Retina (tissue), 1 donor: ENCODE measurements at regions not wholly inside any gene's neighbourhood (a gene's known extent, or its start where the extent isn't known, plus 50 kb on each side); places are given as distances from the start of the nearest gene placed in this dataset.

Source experiments
- DNase-seq: peaks from one replicate; pipeline ENCODE4 v3.0.0-alpha.2; 2016

DNA sequence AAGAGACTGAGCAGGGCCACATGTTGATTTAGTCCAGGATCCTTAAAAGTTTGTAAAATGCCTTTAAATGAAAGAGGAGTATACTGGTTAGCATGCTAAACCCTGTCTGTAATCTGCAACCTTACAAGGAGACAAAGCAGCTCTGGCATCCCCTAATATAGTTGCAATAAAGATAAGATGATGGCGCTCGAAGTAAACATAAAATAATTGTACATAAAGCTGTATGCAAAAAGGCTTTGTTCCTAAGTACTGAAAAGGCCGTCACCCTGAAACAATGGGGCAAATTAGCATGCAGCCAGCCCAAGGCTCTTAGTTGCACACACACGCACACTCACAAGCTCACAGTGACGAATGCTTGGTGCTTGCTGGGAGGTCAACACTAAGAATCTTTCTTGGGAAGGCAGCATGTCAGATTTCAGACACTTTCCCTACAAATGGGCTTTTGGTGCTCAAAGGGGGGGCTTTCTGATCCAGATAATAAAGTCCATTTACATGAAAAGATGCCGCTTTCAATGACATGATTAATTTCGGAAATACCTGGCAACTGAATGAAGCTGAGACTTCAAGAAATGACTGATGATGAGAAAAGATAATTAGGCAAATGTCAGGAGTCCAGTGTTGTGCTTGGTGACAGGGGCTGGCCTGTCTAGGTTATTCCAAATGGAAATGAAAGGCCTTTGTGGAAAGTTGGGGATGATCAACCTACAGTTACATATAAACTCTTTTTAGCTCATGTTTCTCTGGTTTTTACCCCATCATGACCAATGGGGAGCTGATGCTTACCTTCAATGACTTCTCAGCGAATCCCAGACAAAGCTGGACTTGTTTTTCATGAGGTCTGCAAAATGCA is 370.3 kb downstream of the MEIS1 start:
- DNase-seq = peak; percentile 40

DNA sequence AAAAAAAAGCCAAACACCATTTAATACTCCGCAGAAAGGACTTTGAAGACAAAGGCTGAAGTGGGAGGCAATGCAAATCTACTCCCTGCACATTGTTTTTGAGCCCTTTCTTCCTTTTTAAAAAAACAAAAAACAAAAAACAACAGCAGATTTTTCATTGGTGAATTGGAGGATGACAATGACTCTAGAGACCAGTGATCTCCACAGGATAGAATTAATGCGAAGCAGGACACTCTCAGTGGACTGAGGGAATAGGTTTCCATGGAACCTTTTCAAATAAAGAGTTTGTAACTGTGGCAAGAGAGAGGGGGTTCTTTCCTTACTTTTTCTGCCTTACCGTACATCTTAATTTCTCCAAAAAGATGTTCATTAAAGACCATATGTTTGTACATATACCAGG is 371.0 kb downstream of the MEIS1 start:
- no peak for DNase-seq

DNA sequence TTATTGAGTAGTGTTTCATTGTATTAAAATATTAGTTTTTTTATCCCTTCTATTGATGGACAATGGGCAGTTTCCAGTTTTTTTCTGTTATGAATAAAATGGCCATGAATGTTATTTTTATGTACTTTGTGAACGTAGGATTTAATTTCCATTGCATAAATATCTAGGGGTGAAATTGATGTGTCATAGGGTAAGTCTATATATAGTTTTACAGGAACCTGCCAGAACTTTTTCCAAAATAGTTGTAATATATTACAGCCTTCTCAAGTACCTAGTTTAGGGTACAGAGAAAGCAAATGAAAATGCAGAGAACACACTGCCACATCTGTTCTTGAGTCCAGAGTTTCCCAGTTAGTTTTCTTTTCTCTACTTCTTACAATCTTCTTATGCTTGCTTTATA is 378.6 kb downstream of the MEIS1 start:
- no peak for DNase-seq

DNA sequence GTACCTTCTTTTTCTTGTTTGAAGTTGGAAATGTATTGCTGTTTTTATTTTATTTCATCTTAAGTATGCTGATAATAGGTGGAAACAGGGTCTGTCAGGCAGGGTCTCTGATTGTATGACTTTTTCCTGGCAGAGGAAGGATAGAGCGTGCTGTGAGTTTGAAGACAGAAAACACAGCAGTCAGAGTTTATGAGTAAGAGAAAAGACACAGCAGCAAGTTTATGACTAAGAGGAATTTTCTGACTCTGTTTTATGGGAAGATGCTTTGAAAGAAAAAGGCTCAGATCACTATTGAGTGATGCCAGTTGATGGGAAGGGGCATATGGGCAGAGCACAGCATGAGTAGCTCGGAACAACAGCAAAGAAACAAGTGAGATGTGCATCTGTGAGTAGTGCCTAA is 379.1 kb downstream of the MEIS1 start:
- DNase-seq = no peak

DNA sequence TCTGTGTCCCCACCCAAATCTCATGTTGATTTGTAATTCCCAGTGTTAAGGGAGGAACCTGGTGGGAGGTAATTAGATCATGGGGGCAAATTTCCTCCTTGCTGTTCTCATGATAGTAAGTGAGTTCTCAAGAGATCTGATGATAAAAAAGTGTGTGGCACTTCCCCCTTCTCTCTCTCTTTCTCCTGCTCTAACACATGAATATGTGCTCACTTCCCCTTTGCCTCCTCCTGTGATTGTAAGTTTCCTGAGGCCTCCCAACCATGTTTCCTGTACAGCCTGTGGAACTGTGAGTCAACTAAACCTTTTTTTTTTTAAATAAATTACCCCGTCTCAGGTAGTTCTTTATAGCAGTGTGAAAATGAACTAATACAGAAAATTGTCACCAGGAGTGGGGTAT is 380.0 kb downstream of the MEIS1 start:
- DNase-seq = no peak

DNA sequence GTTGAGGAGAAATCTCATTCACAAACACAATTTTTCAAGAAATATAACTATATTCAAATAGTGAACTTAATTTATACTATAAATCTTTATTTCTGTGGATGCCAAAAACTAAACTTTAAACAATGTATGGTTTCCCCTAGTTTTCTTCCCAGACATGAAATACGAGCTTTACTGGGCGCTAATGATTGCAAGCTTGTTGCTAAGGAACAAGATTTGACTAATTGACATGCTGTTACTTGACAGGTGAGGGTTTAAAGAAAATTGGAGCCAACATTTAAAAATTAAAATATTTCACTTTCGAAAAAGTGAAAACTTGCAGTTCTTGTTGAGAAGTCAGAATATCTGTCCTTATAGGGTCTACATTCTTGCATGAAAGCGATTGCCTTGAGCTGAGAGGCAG is 381.0 kb downstream of the MEIS1 start:
- DNase-seq = no peak

DNA sequence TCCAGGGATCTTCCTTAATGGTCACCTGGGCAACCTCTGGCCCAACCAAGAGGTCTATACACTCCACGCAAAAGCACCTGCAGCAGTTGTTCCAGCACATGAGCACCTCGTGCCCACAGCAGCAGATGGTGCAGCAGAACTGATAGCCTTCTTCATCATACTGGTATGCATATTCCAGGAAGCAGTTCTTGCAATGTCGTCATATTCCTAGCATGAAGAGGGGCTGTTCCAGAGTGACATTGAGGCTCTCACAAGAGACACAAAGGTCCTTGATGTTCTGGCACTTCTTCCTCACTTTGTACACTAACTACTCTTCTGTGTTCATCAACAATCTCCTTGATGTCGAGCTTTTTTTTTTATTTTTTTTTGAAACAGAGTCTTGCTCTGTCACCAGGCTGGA is 386.2 kb downstream of the MEIS1 start:
- no peak for DNase-seq

DNA sequence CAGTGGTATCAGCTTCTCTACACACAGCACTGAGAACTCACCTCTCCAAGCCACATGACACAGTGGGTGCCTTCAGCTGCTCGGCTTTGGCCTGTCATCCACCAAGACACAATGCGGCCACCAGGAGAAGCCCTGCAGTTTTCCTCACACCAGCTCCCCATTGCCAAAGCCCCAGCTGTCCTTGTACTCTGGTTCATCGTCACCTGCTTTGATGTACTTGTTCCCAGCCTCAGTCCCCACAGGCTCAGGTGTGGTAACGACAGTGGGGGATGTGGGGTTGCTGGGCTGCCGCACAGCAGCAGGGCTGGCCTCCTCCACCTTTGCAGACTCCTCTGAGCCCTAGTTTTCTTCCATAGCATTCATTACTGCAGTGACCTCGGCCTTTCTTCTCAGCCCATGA is 387.3 kb downstream of the MEIS1 start:
- no peak for DNase-seq

DNA sequence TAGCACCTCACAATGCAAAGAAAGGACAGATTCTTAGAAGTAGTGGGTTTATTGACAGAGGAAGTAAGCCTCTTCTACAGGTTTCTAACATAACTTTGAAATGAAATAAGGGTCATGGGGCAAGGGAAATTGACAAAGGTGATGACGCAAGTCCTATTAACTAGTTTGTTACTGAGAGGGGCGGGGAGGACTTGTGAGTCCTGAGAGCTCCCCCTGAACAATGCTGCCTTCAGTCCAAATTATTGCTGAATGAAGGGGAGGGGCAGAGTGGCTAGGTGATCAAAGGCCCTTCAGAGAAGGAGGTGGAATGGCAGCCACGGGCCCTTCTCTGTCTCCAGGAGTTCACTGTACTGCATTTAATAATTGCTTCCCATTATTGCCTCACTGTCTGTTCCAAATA is 390.0 kb downstream of the MEIS1 start:
- no peak for DNase-seq

DNA sequence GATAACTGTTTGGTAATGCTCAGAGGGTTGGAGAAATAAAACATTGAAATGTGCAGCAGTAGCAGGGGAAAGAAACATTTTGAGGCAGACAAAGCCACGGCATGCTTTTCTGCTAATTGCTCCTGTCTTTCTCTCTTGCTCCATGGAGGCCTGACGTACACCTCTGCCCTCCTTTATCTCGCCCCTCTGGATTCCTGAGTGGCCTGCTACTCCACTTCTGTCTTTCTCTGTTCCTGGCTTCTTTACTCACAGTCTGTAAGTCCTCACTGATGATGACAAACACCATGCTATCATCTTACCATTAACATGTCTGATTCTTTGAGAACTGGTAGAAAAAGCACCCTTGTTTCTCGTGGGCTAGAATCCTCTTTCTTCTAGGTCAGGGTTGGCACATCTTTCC is 392.9 kb downstream of the MEIS1 start:
- no peak for DNase-seq

DNA sequence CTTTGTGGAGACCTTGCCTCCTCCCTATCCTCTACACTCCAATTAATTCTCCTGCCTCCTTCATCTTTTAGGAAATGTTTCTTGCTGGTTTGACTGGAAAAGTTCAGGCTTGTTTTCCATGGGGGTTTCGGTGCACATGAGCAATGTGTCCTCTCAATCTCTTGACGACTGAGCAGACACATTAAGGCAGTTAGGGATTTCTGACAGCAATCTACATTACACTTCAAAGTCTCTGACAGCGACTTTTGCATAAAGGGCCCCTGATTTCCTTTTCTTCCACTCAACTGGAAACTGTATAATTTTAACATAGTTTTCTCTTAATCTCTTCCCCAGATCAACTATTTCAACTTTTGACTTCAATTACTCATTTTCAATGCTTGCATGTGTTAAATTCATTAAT is 394.0 kb downstream of the MEIS1 start:
- no peak for DNase-seq

DNA sequence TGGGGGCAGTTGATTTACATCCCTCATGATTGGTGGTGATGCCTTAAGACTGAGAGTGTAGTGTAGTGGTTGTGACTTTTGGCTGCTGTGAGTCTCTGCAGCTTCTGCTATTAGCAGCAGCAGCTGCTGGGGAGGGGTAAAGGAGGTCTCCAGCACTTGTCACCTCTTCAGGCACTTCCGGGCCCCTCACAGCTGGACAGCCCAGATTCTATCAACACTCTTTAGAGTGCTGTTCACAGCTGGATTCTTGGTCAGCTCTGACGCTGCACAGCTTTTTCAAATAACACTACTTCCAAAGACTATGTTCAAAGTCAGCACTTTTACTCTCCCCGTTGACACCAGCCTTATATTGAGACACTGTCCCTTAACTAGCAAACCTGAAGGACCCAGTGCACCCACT is 396.0 kb downstream of the MEIS1 start:
- DNase-seq = no peak

DNA sequence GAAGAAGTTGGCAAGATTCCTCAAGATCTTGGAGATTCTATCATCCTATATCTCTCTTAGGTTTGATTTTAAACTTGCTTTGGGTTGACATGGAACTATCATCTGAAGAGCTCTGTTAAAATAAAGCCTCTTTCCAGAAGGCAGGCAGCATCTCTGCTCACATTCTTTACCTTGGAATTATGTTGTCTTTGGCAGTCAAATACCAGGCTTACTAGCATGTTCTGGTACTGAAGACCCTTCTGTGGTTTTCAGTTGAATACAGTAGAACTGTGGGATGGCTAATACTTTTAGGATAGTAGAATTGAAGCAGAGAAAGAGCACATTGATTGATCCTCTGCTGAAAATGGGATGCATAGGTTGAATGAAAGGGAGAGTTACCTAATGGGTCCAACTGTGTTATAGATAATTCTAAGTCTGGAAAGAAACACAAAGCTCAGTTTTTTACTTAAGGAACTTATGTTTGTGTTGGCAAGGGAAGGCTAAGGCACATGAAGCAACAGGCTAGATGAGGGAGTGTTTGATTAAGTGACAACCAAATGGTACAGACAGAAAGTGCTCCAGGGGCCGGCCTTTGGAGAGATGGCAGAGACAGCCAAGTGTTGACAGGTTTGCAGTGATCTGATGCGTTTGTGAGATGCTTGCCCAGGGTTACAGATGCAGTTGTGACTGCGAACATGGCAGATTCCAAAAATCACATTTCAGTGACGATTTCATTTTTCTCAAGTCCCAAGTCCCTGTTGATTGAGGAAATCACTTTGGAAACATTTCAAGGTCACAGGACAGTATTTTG is 397.9 kb downstream of the MEIS1 start:
- DNase-seq = no peak

DNA sequence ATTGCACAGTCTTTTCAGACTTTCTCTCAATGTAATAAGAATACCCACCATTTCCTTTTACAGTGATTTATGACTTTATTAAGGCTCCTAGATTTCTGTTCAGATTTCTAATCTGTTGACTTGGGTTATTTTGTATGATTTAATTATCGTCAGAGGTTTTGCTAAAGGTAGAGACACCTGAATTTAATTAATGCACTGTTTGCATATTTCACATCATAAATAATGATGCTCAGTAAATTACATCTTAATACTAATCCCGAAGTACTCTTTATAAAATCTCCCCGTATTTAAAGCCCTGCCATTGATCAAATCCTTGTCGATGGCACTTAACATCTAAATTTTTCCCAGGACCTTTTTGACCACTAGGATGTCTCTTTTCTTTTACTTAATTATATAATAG is 399.9 kb downstream of the MEIS1 start:
- DNase-seq = no peak

DNA sequence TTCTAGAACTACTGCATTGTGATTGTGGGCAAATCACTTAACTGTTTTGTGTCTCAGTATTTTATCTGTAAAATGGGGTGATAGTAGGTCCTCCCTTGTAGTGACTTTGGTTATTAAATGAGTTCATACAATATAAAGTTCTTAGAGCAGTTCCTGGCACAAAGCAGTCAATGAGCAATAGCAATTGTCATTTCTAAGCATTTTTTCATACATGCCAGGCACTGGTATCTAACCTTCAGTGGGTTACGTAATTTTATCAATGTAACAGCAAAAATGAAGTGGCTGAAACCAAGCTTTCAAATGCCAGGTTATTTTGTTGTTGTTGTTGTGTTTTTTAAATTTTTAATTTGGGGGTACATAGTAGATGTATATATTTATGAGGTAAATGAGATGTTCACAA is 401.9 kb downstream of the MEIS1 start:
- DNase-seq = no peak

DNA sequence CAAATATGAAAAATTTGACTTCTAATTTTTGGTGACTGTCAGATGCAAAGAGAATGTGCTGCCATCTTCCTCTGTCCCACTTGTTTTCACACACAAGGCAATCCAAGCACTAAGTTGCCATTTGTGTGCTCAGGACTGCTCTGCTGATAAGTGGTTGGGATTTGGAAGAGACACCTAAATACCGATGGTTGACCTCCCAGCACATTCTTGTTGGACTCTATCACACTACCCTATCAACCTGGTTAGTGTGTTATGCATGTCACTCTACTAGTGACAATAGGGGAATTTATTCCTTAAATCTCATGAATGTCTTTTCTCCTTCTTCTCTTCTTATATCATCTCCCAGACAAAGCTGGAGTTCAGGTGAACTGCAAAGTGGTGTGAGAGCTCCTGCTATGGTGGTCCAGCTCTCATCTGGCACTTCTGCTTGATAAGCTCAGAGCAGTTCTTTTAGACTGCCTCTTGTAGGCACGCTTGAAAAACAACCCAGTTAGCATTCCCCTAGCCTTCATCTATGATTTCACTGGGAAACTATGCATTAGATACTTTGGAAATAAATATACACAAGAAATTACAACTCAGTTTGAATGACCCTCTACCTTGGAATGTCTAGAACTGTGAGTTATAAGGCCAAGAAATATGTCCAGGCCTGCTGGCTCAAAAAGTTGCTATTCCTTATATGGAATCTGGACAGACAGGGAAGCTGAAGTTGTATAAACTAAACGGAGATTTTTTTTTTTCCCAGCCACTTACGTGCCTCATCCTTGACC is 404.8 kb downstream of the MEIS1 start:
- no peak for DNase-seq

DNA sequence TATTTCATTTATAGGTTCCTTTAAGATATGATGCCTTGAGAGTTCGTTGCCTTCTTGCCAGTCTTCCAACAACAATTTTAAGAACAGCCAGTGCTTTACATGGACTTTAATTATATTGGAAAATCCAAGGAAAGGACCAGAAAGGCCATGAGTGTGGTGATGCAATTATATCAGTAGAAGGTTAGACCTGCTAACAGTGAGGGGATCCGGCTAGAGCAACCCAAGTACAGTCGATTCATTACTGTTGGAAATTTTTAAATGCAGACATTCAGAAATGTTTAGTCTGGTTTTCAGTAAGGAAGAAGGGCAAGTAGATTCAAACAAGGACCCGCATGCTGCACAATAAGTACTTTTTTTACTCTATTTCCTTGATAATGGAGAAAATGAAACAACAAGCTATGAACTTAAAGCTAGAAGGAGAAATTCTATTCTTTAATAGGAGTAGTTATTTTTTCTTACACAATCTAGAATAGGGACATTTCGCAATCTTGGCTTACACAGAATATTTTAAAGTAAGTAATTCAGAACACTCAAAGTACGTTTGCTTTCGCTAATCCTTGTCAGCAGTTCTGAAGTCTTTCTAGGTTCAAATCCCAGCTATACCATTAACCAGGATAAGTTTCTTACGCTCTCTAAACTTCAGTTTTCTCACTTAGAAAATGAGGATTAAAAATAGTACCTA is 405.5 kb downstream of the MEIS1 start:
- no peak for DNase-seq

DNA sequence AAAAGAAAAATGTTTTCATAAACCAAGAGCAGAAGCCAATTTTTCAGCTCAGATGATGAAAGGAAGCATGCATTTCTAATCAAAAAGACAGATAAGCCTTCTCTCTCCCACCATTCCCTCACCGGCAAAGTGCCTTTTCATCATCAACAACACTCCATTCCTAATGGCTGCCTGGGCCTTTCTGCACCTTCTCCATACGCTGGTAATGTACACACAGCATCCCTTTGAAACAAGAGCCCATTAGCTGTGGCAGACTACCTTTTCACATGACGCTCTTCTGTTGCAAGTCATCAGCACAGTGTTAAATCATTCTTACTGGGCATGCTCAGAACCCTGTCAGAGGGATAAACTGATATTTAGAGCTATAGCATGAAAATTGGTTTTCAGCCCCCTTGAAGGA is 408.9 kb downstream of the MEIS1 start:
- no peak for DNase-seq

DNA sequence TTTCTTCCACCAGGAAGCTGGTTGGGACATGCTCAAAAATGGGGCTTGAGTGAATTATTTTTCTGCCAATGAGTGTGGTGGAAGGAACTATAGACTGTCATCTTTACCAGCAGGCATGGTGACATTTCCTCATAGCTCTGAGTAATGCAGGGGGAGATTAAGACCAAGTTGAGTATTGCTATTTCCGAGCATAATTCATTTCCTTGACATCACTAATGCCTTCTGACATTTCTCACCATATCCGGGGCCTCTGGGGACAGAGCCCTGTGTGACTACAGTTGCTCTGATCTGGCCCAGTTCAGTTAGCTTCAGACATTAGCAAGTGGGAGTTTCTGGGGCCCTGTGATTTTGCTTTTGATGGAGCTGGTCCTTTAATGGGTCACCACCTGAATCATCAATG is 410.4 kb downstream of the MEIS1 start:
- DNase-seq = peak; percentile 54

DNA sequence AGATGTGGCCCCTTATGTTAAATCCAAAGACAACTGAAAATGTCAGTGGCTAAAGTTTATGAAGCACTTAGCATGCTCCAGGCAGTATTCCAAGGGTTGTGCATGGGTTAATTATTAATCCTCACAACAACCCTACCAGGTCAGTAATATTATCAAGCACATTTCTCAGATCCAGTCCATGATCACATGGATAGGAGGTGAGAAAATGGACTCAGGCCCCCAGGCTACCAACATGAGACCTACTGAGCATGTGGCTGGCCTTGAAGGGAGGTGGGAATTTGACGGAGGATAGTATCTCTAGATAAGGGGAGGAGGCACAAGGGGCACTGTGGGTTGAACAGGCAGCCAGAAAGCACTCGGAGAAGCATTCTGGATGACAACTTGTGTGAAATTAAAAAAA is 412.0 kb downstream of the MEIS1 start:
- no peak for DNase-seq

DNA sequence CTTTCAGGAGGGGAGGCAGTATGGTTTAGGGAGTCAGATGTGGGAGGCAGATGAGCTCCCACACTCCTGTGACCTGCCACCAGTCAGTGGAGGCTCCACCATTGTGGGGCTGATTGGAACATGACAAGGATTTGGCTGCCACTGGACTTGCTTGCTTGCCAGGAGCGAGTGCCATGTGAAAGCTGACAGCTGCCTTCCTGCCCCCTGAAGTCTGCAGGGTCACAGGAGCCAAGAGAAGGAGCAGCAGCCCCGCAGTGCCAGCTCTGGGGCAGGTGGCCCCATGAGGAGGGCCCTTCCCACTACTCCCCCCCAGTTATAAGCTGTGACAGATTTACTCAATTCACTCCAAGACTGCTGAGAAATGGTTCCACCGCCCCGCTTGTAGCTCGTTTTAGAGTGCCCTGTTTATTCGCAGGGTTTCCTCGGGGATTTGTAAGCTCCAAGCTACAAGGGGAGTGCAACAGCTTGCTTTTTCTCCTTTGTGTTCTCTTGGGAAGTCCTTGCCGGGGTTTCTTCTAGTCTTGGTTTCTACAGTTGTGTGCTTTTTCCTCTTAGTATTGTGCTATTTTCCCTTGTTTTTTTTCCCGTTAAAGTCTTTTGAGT is 414.3 kb downstream of the MEIS1 start:
- DNase-seq = peak; percentile 48

DNA sequence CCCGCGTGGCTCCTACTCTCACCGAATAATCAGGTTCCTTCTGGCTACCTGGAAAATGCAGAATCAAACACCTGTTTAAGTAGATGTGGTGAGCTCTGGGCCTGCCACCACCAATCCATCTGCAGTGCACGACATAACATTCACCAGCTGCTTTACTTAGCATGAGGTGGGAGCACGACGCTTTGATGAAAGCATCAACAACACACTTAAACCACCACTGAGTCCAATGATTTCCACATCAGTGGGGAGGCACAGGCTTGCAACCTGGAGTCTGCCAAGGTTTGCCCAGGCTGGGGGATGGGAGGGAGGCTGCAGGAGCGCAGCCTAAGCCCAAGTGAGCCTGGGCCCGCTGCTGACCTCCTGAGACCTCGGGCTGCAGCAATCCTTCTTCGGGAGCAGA is 415.5 kb downstream of the MEIS1 start:
- DNase-seq = peak; percentile 55

DNA sequence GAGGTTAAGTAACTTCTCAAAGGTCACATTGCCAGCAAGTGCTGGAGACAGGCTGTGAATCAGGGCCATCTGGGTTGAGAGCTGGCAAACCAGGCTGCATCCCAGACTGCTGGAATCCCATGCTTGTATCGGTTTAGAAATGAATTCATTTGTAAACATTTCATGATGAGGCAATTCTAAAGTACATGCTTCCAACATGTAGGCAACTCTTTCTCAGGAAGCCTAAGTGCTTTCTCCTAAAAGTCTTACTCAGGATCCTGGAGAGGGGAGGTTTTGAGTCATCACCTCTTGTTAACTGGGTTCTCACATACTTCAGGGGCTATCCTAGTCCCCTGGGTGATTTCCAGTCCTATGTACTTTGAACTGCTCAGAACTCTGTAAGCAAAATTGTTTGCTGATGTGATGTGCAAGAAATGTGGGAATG is 416.5 kb downstream of the MEIS1 start:
- no peak for DNase-seq
